ENCODE measurements at regions not wholly inside any gene's neighbourhood (a gene's known extent, or its start where the extent isn't known, plus 50 kb on each side); places are given as distances from the start of the nearest gene placed in this dataset.

- no peak for DNase-seq (ENCODE audit: low read depth)
- TF ChIP-seq CTCF (conservative IDR thresholded peaks at IDR 0.05; ENCODE audit: low read depth, low read length), result no peak
- no peak overlapping the region for H3K4me3 ChIP-seq (ENCODE audit: low read length)
Observed at GRCh38 chr7:79555571-79555970, 102.1 kb upstream of the MAGI2 start.

DNA sequence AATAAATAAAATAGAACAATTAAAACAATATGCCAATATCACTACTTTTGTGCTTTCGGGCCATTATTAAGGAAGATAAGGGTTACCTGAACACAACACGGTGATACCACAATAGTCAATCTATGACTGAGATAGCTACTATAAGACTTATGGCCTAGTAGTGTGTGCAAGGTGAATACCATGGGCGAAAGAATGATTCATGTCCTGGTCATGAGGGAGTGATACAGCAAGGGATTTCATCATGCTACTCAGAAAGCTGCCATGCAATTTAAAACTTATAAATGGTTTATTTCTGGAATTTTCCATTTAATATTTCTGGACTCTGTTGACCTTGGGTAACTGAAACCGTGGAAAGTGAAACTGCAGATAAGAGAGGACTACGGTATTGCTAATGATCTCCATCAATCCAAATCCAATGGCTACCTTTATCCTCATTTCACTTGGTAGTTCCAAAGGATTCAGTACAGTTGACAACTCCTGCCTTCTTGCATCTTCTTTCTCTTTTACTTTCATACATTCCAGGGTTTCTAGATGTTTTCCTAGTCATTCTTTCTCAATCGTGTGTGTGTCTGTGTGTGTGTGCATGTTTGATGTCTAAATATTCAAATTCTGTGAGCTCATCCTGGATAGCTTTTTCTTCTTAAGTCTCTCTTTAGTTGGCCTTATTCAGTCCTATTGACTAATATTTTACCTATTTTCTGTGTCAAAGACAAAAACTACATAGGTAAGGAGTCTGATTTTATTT lies 100.5 kb upstream of the MAGI2 start:
- no peak for TF ChIP-seq CTCF (conservative IDR thresholded peaks at IDR 0.05; ENCODE audit: low read depth, low read length)
- H3K4me3 ChIP-seq (ENCODE audit: low read length), result no peak overlapping the region
- no peak for DNase-seq (ENCODE audit: low read depth)

DNA sequence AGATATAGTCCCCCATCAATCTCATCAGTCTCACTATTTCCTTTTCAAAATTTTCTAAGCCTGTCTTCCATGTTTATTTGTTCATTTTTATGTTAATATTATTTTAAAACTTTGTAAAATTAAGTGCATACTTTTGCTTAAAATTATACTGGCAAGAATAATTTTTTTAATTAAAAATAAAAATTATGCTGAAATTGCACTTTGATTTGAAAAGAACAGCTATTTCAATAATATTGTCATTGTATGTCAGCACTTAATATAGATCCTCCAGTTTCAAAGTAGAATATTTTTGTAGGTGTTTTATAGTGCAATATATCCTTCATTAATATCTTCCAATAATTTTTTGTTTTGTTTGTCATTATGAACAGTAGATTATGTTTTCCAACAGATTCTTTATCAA lies 99.0 kb upstream of the MAGI2 start:
- DNase-seq (ENCODE audit: low read depth), result no peak
- H3K4me3 ChIP-seq (ENCODE audit: low read length), result no peak overlapping the region
- no peak for TF ChIP-seq CTCF (conservative IDR thresholded peaks at IDR 0.05; ENCODE audit: low read depth, low read length)

- no peak for DNase-seq (ENCODE audit: low read depth)
- no peak overlapping the region for H3K4me3 ChIP-seq (ENCODE audit: low read length)
- no peak for TF ChIP-seq CTCF (conservative IDR thresholded peaks at IDR 0.05; ENCODE audit: low read depth, low read length)
Observed at GRCh38 chr7:79548727-79549126, 95.3 kb upstream of the MAGI2 start.

- no peak overlapping the region for H3K4me3 ChIP-seq (ENCODE audit: low read length)
- TF ChIP-seq CTCF (conservative IDR thresholded peaks at IDR 0.05; ENCODE audit: low read depth, low read length), result no peak
- no peak for DNase-seq (ENCODE audit: low read depth)
Observed at GRCh38 chr7:79547132-79547531, 93.7 kb upstream of the MAGI2 start.

DNA sequence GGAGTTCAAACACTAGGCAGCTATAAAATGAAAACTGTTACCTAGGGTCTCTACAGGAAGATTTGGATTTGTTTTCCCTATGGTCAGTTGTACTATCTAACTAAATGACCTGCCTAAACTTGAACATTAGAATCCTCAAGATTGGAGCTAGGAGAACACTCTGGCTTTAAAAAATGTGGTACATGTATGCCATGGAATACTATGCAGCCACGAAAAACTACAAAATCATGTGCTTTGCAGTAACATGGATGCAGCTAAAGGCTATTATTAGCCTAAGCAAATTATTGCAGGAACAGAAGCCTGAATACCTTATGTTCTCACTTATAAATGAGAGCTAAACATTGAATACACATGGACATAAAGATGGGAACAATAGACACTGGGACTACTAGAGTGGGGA lies 87.1 kb upstream of the MAGI2 start:
- no peak overlapping the region for H3K4me3 ChIP-seq (ENCODE audit: low read length)
- DNase-seq (ENCODE audit: low read depth), result no peak

More for the DNA sequence above, 87.1 kb upstream of the MAGI2 start:
- TF ChIP-seq CTCF (conservative IDR thresholded peaks at IDR 0.05; ENCODE audit: low read depth, low read length), result no peak
